Smooth muscle cell (in vitro differentiated cells): ENCODE measurements at regions not wholly inside any gene's neighbourhood (a gene's known extent, or its start where the extent isn't known, plus 50 kb on each side); places are given as distances from the start of the nearest gene placed in this dataset.
"Not testable (repeated sequence)": the region's sequence is repeated elsewhere in the genome, so short reads cannot be mapped to it uniquely, and the experiment has no call there.

Source experiments
- DNase-seq: peaks from one replicate; lab custom pipeline; 2025; ENCODE audit not compliant: unreplicated experiment; lab: John Stamatoyannopoulos, UW
- H2AFZ ChIP-seq: fragments of 200-600 bp; sonication (generic); 2 replicates; pipeline ENCODE4 v1.6.0; 2016; ENCODE audit warnings: antibody characterized with exemption, low read depth, mild to moderate bottlenecking
- H3F3A ChIP-seq: fragments of 200-600 bp; sonication (generic); 2 replicates; pipeline ENCODE4 v1.6.0; 2017; ENCODE audit warnings: antibody characterized with exemption, low read depth
- H3K27ac ChIP-seq: fragments of 200-600 bp; sonication (generic); 2 replicates; pipeline ENCODE4 v1.5.1; 2016; ENCODE audit warnings: low read depth, mild to moderate bottlenecking
- H3K27me3 ChIP-seq: fragments of 200-600 bp; sonication (generic); 2 replicates; pipeline ENCODE4 v1.6.1; 2016; ENCODE audit warnings: low read depth, mild to moderate bottlenecking
- H3K36me3 ChIP-seq: fragments of 200-600 bp; sonication (generic); 2 replicates; pipeline ENCODE4 v1.5.1; 2016; ENCODE audit warnings: low read depth
- H3K4me1 ChIP-seq: fragments of 200-600 bp; sonication (generic); 2 replicates; pipeline ENCODE4 v1.5.1; 2016; ENCODE audit warnings: low read depth
- H3K4me2 ChIP-seq: fragments of 200-600 bp; sonication (generic); 2 replicates; pipeline ENCODE4 v1.6.0; 2016; ENCODE audit warnings: mild to moderate bottlenecking
- H3K4me3 ChIP-seq: fragments of 200-600 bp; sonication (generic); 2 replicates; pipeline ENCODE4 v1.5.1; 2016; ENCODE audit warnings: mild to moderate bottlenecking
- H3K79me2 ChIP-seq: fragments of 200-600 bp; sonication (generic); 2 replicates; pipeline ENCODE4 v1.6.0; 2016; ENCODE audit warnings: low read depth, mild to moderate bottlenecking
- H3K9ac ChIP-seq: fragments of 200-600 bp; sonication (generic); 2 replicates; pipeline ENCODE4 v1.6.0; 2016; ENCODE audit warnings: low read depth
- H3K9me3 ChIP-seq: fragments of 200-600 bp; sonication (generic); replicated peaks from 2 replicates; pipeline ENCODE4 v1.5.1; 2016; ENCODE audit warnings: low read depth
- H4K20me1 ChIP-seq: fragments of 200-600 bp; sonication (generic); 2 replicates; pipeline ENCODE4 v1.6.0; 2016; ENCODE audit warnings: low read depth
- WGBS: methylation state at CpG from one replicate; pipeline ENCODE4 v1.1.7; 2016; ENCODE audit warnings: low lambda C conversion rate; 5-methylcytosine and 5-hydroxymethylcytosine counted together
- TF ChIP-seq, protein P1 (sequence below): fragments of 200-600 bp; sonication (generic); IDR thresholded peaks from 2 replicates; pipeline ENCODE4 v1.5.1; 2017; ENCODE audit warnings: borderline replicate concordance, mild to moderate bottlenecking, antibody characterized with exemption; ENCODE audit not compliant: insufficient read depth, poor library complexity, severe bottlenecking

DNA sequence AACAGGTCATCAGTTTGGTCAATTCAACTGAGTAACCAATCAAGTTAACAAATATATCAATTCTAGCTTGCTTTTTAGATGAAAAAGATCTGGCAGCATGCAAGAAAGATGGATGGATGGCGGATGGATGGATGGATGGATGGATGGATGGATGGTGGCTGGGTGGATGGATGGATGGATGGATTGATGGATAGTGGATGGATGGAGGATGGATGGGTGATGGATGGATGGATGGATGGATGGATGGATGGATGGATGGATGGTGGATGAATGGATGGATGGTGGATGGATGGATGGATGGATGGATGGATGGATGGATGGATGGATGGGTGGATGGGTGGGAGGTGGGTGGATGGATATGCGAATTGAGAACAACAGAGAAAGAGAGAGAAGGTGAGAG lies 303.7 kb upstream of the IGF1R start:
- no peak overlapping the region for H3K4me3 ChIP-seq
- H3K9me3 ChIP-seq: no peaks in the 10 kb centered on the region
- no peaks in the 10 kb centered on the region for H3K27me3 ChIP-seq
- H4K20me1 ChIP-seq: no peaks in the 10 kb centered on the region
- H3K36me3 ChIP-seq: no peaks in the 10 kb centered on the region
- no peak overlapping the region for H3K4me2 ChIP-seq
- no peak overlapping the region for H3K27ac ChIP-seq
- H3F3A ChIP-seq: no peaks in the 10 kb centered on the region
- no peak overlapping the region for H3K9ac ChIP-seq
- H2AFZ ChIP-seq: no peak overlapping the region
- no peaks in the 10 kb centered on the region for H3K4me1 ChIP-seq
- no peaks in the 10 kb centered on the region for H3K79me2 ChIP-seq
- TF ChIP-seq, protein P1, sequence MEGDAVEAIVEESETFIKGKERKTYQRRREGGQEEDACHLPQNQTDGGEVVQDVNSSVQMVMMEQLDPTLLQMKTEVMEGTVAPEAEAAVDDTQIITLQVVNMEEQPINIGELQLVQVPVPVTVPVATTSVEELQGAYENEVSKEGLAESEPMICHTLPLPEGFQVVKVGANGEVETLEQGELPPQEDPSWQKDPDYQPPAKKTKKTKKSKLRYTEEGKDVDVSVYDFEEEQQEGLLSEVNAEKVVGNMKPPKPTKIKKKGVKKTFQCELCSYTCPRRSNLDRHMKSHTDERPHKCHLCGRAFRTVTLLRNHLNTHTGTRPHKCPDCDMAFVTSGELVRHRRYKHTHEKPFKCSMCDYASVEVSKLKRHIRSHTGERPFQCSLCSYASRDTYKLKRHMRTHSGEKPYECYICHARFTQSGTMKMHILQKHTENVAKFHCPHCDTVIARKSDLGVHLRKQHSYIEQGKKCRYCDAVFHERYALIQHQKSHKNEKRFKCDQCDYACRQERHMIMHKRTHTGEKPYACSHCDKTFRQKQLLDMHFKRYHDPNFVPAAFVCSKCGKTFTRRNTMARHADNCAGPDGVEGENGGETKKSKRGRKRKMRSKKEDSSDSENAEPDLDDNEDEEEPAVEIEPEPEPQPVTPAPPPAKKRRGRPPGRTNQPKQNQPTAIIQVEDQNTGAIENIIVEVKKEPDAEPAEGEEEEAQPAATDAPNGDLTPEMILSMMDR: no peak
- DNase-seq: no peak
- WGBS: 52% methylated on average over 1 of the region's 2 CpGs

DNA sequence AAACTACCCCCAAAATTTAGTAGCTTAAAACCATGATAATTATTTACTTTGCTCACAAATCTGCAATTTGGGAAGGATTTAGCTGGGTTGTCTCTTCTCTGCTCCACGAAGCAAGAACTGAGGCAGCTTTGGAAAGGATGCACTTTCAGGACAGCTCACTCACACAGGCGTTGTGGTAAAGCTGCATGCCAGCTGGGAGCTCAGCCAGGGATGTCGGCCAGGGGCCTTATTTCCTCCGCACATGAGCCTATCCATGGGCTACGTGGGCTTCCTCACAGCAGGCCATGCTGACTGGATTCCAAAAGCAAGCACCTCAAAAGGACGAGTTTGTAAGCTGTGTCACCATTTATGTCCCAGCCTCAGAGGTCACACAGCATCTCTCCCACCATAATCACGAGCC lies 301.3 kb upstream of the IGF1R start:
- H4K20me1 ChIP-seq: no peaks in the 10 kb centered on the region
- H3K4me1 ChIP-seq: no peaks in the 10 kb centered on the region
- H3K79me2 ChIP-seq: no peaks in the 10 kb centered on the region
- H2AFZ ChIP-seq: no peak overlapping the region
- TF ChIP-seq, protein P1: no peak
- no peak overlapping the region for H3K4me3 ChIP-seq
- H3K27ac ChIP-seq: no peak overlapping the region
- H3K4me2 ChIP-seq: no peak overlapping the region
- H3K9ac ChIP-seq: no peak overlapping the region
- H3K36me3 ChIP-seq: no peaks in the 10 kb centered on the region
- H3F3A ChIP-seq: no peaks in the 10 kb centered on the region
- DNase-seq: no peak
- 87% methylated on average over 7 of the region's 7 CpGs for WGBS
- no peaks in the 10 kb centered on the region for H3K9me3 ChIP-seq
- H3K27me3 ChIP-seq: no peaks in the 10 kb centered on the region

- WGBS: 79% methylated on average over 7 of the region's 7 CpGs
- no peak overlapping the region for H3K4me3 ChIP-seq
- H3K4me1 ChIP-seq: no peaks in the 10 kb centered on the region
- no peak overlapping the region for H3K4me2 ChIP-seq
- H3K27ac ChIP-seq: no peak overlapping the region
- H3K9ac ChIP-seq: no peak overlapping the region
- H3K79me2 ChIP-seq: no peaks in the 10 kb centered on the region
- H3F3A ChIP-seq: no peaks in the 10 kb centered on the region
- H3K9me3 ChIP-seq: no peaks in the 10 kb centered on the region
- H3K36me3 ChIP-seq: no peaks in the 10 kb centered on the region
- TF ChIP-seq, protein P1: no peak
- no peak overlapping the region for H2AFZ ChIP-seq
- H4K20me1 ChIP-seq: no peaks in the 10 kb centered on the region
- no peaks in the 10 kb centered on the region for H3K27me3 ChIP-seq
- no peak for DNase-seq
These were observed 300.5 kb upstream of the IGF1R start for GRCh38 chr15:98347866-98348265.

DNA sequence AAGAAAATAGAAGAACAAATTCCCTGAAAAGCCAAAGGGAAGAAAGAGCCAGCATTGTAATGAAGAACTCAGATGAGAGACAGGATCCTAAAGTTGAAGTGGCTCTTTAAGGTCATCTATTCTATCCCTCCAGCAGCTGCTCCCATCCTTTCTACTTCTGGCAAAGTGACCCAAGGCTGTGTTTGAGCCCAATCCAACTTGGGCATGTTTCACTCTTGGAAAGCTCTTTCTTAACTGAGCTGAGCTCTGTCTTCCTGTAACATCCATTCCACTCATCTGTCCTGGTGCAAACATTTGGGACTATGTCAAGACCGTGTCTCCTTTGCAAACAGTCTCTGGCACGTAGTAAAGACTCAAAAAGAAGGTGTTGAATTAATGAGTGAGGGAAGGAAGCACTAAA lies 298.1 kb upstream of the IGF1R start:
- Histone ChIP-seq H4K20me1 (no peaks in the 10 kb centered on the region), H3K9ac (no peak overlapping the region), H2AFZ (no peak overlapping the region), H3K27me3 (peaks cover 3% of the 10 kb centered on the region), H3K4me1 (no peaks in the 10 kb centered on the region), H3K79me2 (no peaks in the 10 kb centered on the region), H3K4me3 (no peak overlapping the region), H3K9me3 (no peaks in the 10 kb centered on the region), H3K27ac (no peak overlapping the region), H3F3A (no peaks in the 10 kb centered on the region), H3K36me3 (no peaks in the 10 kb centered on the region), H3K4me2 (no peak overlapping the region)
- no peak for DNase-seq
- WGBS: 91% methylated on average over 2 of the region's 2 CpGs
- TF ChIP-seq, protein P1: no peak

GRCh38 chr15:98358274-98358673 lies 290.1 kb upstream of the IGF1R start:
- not testable (repeated sequence) for H2AFZ ChIP-seq, H3K9ac ChIP-seq, H3K4me1 ChIP-seq, DNase-seq, H4K20me1 ChIP-seq, H3K4me2 ChIP-seq, H3K36me3 ChIP-seq, H3K4me3 ChIP-seq, H3K27me3 ChIP-seq, H3K79me2 ChIP-seq, H3K9me3 ChIP-seq, H3K27ac ChIP-seq, H3F3A ChIP-seq
- 90% methylated on average over 5 of the region's 5 CpGs for WGBS
